ENCODE measurements at regions not wholly inside any gene's neighbourhood (a gene's known extent, or its start where the extent isn't known, plus 50 kb on each side); places are given as distances from the start of the nearest gene placed in this dataset.

- no peak for DNase-seq (ENCODE audit: low read depth)
These were observed 333.6 kb upstream of the TBL1XR1 start for GRCh38 chr3:177530908-177531307.

GRCh38 chr3:177536873-177537272 lies 339.6 kb upstream of the TBL1XR1 start:
- no peak for DNase-seq (ENCODE audit: low read depth)

- no peak for DNase-seq (ENCODE audit: low read depth)
These were observed 340.3 kb upstream of the TBL1XR1 start for GRCh38 chr3:177537612-177538011.

- DNase-seq (ENCODE audit: low read depth), result peak; percentile 60
These were observed 340.9 kb upstream of the TBL1XR1 start for GRCh38 chr3:177538048-177538749.

GRCh38 chr3:177538750-177539730 lies 341.8 kb upstream of the TBL1XR1 start:
- DNase-seq (ENCODE audit: low read depth), result no peak

GRCh38 chr3:177541541-177541940 lies 344.3 kb upstream of the TBL1XR1 start:
- DNase-seq (ENCODE audit: low read depth), result no peak

- no peak for DNase-seq (ENCODE audit: low read depth)
These were observed 348.7 kb upstream of the TBL1XR1 start for GRCh38 chr3:177545964-177546363.

GRCh38 chr3:177547711-177548350 lies 350.5 kb upstream of the TBL1XR1 start:
- no peak for DNase-seq (ENCODE audit: low read depth)

- DNase-seq (ENCODE audit: low read depth), result no peak
These were observed 353.4 kb upstream of the TBL1XR1 start for GRCh38 chr3:177550667-177551066.

GRCh38 chr3:177551431-177551836 lies 354.2 kb upstream of the TBL1XR1 start:
- no peak for DNase-seq (ENCODE audit: low read depth)

- DNase-seq (ENCODE audit: low read depth), result no peak
These were observed 354.8 kb upstream of the TBL1XR1 start for GRCh38 chr3:177552051-177552450.

GRCh38 chr3:177553012-177553411 lies 355.7 kb upstream of the TBL1XR1 start:
- DNase-seq (ENCODE audit: low read depth), result no peak

GRCh38 chr3:177553579-177553978 lies 356.3 kb upstream of the TBL1XR1 start:
- no peak for DNase-seq (ENCODE audit: low read depth)

- peak; percentile 86 for DNase-seq (ENCODE audit: low read depth)
These were observed 357.8 kb upstream of the TBL1XR1 start for GRCh38 chr3:177554895-177555759.

GRCh38 chr3:177557548-177557947 lies 360.3 kb upstream of the TBL1XR1 start:
- DNase-seq (ENCODE audit: low read depth), result no peak

GRCh38 chr3:177561365-177561764 lies 364.1 kb upstream of the TBL1XR1 start:
- no peak for DNase-seq (ENCODE audit: low read depth)

- DNase-seq (ENCODE audit: low read depth), result no peak
These were observed 364.6 kb upstream of the TBL1XR1 start for GRCh38 chr3:177561769-177562392.

GRCh38 chr3:177563243-177563780 lies 366.0 kb upstream of the TBL1XR1 start:
- peak; percentile 15 for DNase-seq (ENCODE audit: low read depth)

GRCh38 chr3:177563792-177564191 lies 366.5 kb upstream of the TBL1XR1 start:
- DNase-seq (ENCODE audit: low read depth), result no peak

GRCh38 chr3:177565981-177566380 lies 368.7 kb upstream of the TBL1XR1 start:
- no peak for DNase-seq (ENCODE audit: low read depth)
